ENCODE measurements at regions not wholly inside any gene's neighbourhood (a gene's known extent, or its start where the extent isn't known, plus 50 kb on each side); places are given as distances from the start of the nearest gene placed in this dataset.

DNA sequence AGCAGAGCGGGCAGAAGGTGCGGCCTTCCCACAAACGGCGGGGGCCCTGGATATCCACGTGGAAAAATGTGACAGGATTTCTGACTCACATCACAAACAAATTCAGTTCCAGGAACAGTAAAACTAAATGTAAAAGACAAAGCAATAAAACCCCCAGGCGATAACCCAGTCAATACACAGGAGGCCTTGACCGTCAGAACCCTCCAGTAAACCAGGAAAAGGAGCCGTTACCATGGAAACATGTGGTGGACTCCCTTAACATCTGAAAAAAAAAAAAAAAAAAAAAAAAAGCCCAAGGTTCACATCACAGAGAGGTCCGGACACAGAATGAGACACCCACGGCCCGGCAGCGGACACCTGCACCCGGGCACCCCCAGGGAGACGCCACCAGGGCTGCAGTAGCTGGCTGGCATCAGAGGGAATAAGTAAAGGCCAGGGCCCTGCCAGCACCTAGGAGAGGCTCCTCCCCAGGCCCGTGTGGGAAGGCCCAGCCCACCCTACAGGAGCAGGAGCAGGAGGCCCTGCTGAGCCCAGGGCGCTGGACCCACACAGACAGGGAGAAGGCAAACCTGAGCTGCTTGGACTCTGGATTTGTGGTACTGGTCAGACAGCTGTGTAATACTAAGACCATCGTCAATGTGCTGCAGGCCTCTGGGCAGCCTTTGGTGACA, 83.7 kb downstream of the TMEM18 start:
- H3K36me3 ChIP-seq, result no peaks in the 10 kb centered on the region
- TF ChIP-seq, protein P1, sequence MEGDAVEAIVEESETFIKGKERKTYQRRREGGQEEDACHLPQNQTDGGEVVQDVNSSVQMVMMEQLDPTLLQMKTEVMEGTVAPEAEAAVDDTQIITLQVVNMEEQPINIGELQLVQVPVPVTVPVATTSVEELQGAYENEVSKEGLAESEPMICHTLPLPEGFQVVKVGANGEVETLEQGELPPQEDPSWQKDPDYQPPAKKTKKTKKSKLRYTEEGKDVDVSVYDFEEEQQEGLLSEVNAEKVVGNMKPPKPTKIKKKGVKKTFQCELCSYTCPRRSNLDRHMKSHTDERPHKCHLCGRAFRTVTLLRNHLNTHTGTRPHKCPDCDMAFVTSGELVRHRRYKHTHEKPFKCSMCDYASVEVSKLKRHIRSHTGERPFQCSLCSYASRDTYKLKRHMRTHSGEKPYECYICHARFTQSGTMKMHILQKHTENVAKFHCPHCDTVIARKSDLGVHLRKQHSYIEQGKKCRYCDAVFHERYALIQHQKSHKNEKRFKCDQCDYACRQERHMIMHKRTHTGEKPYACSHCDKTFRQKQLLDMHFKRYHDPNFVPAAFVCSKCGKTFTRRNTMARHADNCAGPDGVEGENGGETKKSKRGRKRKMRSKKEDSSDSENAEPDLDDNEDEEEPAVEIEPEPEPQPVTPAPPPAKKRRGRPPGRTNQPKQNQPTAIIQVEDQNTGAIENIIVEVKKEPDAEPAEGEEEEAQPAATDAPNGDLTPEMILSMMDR (IDR thresholded peaks at IDR 0.05 in 8 of 11, conservative IDR thresholded peaks at IDR 0.05 in 3 of 11), result no peak
- TF ChIP-seq POLR2A (IDR thresholded peaks at IDR 0.05), result no peak
- TF ChIP-seq POLR2AphosphoS5 (IDR thresholded peaks at IDR 0.05), result no peak
- H3K27me3 ChIP-seq (replicated peaks in 1 of 7), result peaks cover 0 to 21% (median 0%) of the 10 kb centered on the region in 7 donors
- intact Hi-C loops (cut with DNase I; ENCODE audit: low total_unique reads), result no loop called here
- H3K4me3 ChIP-seq, result no peak overlapping the region
- no peaks in the 10 kb centered on the region for H3K9me3 ChIP-seq
- H3K4me1 ChIP-seq, result no peaks in the 10 kb centered on the region
- no peak for DNase-seq
- no peak overlapping the region for H3K27ac ChIP-seq
- 72 to 91% (median 86%) methylated on average over 16 to 17 of the region's 17 CpGs for WGBS, 5 donors

DNA sequence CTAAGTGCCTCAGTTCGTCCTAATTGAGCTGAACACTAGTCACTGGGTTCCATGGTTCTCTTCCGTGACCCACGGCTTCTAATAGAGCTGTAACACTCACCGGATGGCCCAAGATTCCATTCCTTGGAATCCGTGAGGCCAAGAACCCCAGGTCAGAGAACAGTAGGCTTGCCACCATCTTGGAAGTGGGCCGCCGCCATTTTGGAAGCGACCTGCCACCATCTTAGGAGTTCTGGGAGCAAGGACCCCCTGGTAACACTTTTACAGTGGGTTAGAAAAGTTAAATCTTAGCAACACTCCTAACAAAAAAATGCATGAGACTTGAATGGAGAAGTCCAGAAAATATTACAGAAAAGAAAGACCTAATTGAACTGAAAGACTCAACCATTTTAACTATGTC, 84.5 kb downstream of the TMEM18 start:
- intact Hi-C loops (cut with DNase I; ENCODE audit: low total_unique reads), result no loop called here
- no peaks in the 10 kb centered on the region for H3K36me3 ChIP-seq
- peaks cover 0 to 27% (median 0%) of the 10 kb centered on the region in 7 donors for H3K27me3 ChIP-seq (replicated peaks in 1 of 7)
- no peaks in the 10 kb centered on the region for H3K9me3 ChIP-seq
- H3K4me3 ChIP-seq, result no peak overlapping the region
- TF ChIP-seq, protein P1 (IDR thresholded peaks at IDR 0.05 in 8 of 11, conservative IDR thresholded peaks at IDR 0.05 in 3 of 11), result no peak
- TF ChIP-seq POLR2AphosphoS5 (IDR thresholded peaks at IDR 0.05) (no peak), POLR2A (IDR thresholded peaks at IDR 0.05) (no peak)
- WGBS, 5 donors, result 87 to 94% (median 92%) methylated on average over 8 of the region's 8 CpGs
- no peak overlapping the region for H3K27ac ChIP-seq
- no peak for DNase-seq
- no peaks in the 10 kb centered on the region for H3K4me1 ChIP-seq

DNA sequence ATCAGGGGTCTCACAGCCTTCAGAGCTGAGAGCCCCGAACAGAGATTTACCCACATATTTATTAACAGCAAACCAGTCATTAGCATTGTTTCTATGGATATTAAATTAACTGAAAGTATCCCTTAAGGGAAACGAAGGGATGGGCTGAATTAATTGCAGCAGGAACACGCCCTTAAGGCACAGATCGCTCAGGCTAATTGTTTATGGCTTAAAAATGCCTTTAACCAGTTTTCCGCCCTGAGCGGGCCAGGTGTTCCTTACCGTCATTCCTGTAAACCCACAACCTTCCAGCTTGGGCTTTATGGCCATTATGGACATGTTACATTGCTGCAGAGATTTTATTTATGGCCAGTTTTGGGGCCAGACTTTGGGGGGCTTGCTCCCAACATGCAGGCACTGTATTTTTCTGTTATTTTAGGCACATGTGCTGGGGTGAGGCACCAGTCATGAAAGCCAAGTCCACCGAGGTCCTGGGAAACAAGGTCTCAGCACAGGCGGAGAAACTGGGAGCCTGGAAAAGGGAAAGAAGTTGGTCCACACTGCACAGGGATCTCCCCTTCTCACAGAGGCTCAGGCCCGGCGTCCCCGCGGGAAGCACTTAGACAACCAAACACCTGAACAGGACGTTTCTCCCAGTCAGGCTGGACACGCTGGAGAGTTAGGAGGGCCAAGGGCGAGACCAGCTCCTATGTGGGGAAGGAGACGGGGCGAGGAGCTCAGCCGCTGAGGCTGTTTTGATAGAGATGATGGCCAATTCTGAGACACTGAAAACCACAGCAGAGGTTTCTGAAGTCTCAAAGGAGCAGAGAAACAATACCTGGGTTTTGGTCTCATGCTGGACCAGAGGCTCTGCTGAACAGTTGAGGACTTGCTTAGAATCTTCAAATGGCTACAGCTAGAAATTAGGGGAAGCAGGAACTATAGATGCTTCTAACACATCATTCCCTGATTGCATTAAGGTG, 86.7 kb downstream of the TMEM18 start:
- intact Hi-C loops (cut with DNase I; ENCODE audit: low total_unique reads), result no loop called here
- H3K27me3 ChIP-seq (replicated peaks in 1 of 7), result peaks cover 0 to 45% (median 0%) of the 10 kb centered on the region in 7 donors
- no peak overlapping the region for H3K4me3 ChIP-seq
- H3K9me3 ChIP-seq, result no peaks in the 10 kb centered on the region
- 82 to 88% (median 85%) methylated on average over 19 of the region's 19 CpGs for WGBS, 5 donors
- H3K27ac ChIP-seq, result no peak overlapping the region
- DNase-seq, result no peak
- H3K36me3 ChIP-seq, result no peaks in the 10 kb centered on the region
- TF ChIP-seq, protein P1 (IDR thresholded peaks at IDR 0.05 in 8 of 11, conservative IDR thresholded peaks at IDR 0.05 in 3 of 11), result no peak
- no peak for TF ChIP-seq POLR2A (IDR thresholded peaks at IDR 0.05)
- no peak for TF ChIP-seq POLR2AphosphoS5 (IDR thresholded peaks at IDR 0.05)
- peaks cover 0 to 8% (median 3%) of the 10 kb centered on the region in 6 donors for H3K4me1 ChIP-seq

Data from spleen (tissue), 11 donors.